K562 (cell line): ENCODE measurements at regions not wholly inside any gene's neighbourhood (a gene's known extent, or its start where the extent isn't known, plus 50 kb on each side); places are given as distances from the start of the nearest gene placed in this dataset.

Source experiments
- ATAC-seq: fragments of 200-7000 bp; cut with Tn5 transposase; 3 replicates; pipeline ENCODE4 v1.9.1; 2020; ENCODE audit warnings: moderate library complexity
- BruUV-seq: library from RNA; stranded (reverse); fragments of 400-500 nt; replicated peaks from 2 replicates; lab custom pipeline; 2021; lab: Mats Ljungman, UMichigan
- CTCF ChIA-PET: fragments of 300-600 bp; formaldehyde crosslinking; extraction: SDS; loops from one replicate; lab custom pipeline; 2021; ENCODE audit warnings: low intra/inter-chr PET ratio; lab: Yijun Ruan, JAX
- POLR2A ChIA-PET: fragments of 300-600, 350-650 bp; sonication (Branson Sonifier 250); formaldehyde crosslinking; extraction: SDS; loops from one replicate; lab custom pipeline; 2021; ENCODE audit warnings: antibody characterized with exemption, inconsistent platforms; lab: Yijun Ruan, JAX
- DNase-seq, 4 experiments: peaks; one replicate each; pipeline versions ENCODE4 v3.0.0 to v3.0.0-alpha.2; 2011 to 2018; ENCODE audit warnings: low spot score in 3 of 4, mixed read lengths in 3 of 4; ENCODE audit errors: extremely low read depth in 1 of 4
- FAIRE-seq: peaks from 2 replicates; lab custom pipeline; 2011; peaks lifted over from hg19 to GRCh38; lab: Jason Lieb, UNC
- H2AFZ ChIP-seq: 2 replicates; pipeline ENCODE4 v1.6.0; 2011; ENCODE audit warnings: low read depth, low read length, control low read depth, inconsistent platforms
- H3K27ac ChIP-seq: fragments of 200-600 bp; 3 replicates; pipeline ENCODE4 v1.8.0; 2011; ENCODE audit warnings: low read depth, mild to moderate bottlenecking, control low read depth, inconsistent platforms, low read length, moderate library complexity, mixed read lengths; ENCODE audit errors: extremely low read depth
- H3K27me3 ChIP-seq, 2 experiments: fragments of 300-600 bp in 1 of 2; 2 replicates in 1 of 2; 3 replicates in 1 of 2; pipeline versions ENCODE4 v1.6.0 to v1.8.0; 2011; ENCODE audit warnings: inconsistent platforms in 2 of 2, low read length in 2 of 2, mild to moderate bottlenecking in 1 of 2, mixed read lengths in 1 of 2, moderate library complexity in 1 of 2; ENCODE audit not compliant: control insufficient read depth in 2 of 2, insufficient read depth in 2 of 2
- H3K36me3 ChIP-seq: fragments of 300-600 bp; 3 replicates; pipeline ENCODE4 v1.8.0; 2011; ENCODE audit warnings: mild to moderate bottlenecking, low read length, inconsistent platforms; ENCODE audit not compliant: control insufficient read depth, insufficient read depth
- H3K4me1 ChIP-seq, 2 experiments: fragments of 200-600 bp in 1 of 2; replicated peaks in 1 of 2; 2 replicates in 1 of 2; 3 replicates in 1 of 2; pipeline versions ENCODE4 v1.5.1 to v1.8.0; 2011; ENCODE audit warnings: inconsistent platforms in 2 of 2, low read length in 2 of 2, mild to moderate bottlenecking in 1 of 2, mixed read lengths in 1 of 2, moderate library complexity in 1 of 2; ENCODE audit not compliant: control insufficient read depth in 2 of 2, insufficient read depth in 2 of 2
- H3K4me2 ChIP-seq: 2 replicates; pipeline ENCODE4 v1.6.1; 2011; ENCODE audit warnings: low read length, control low read depth, inconsistent platforms, mixed read lengths; ENCODE audit not compliant: insufficient read depth
- H3K4me3 ChIP-seq: fragments of 200-600 bp; sonication (generic), shearing (Covaris generic); 2 replicates; pipeline ENCODE4 v1.5.1; 2016; ENCODE audit warnings: control low read depth, inconsistent platforms
- H3K79me2 ChIP-seq: fragments of 200-600 bp; 3 replicates; pipeline ENCODE4 v1.8.0; 2011; ENCODE audit warnings: low read length, inconsistent platforms; ENCODE audit not compliant: control insufficient read depth, insufficient read depth
- H3K9ac ChIP-seq, 2 experiments: 2 replicates each; pipeline versions ENCODE4 v1.6.0 to v1.6.1; 2011; ENCODE audit warnings: low read depth in 2 of 2, low read length in 2 of 2, control low read depth in 1 of 2, inconsistent platforms in 1 of 2, mild to moderate bottlenecking in 1 of 2, mixed read lengths in 1 of 2; ENCODE audit not compliant: insufficient read depth in 1 of 2
- H3K9me1 ChIP-seq: one replicate; pipeline ENCODE4 v1.6.0; 2011; ENCODE audit warnings: inconsistent platforms, mild to moderate bottlenecking, low read length, moderate library complexity; ENCODE audit not compliant: control insufficient read depth, insufficient read depth
- H3K9me3 ChIP-seq: replicated peaks from 2 replicates; pipeline ENCODE4 v1.5.1; 2011; ENCODE audit warnings: low read depth, low read length, inconsistent platforms; ENCODE audit not compliant: control insufficient read depth, insufficient read depth
- H4K20me1 ChIP-seq: replicated peaks from 2 replicates; pipeline ENCODE4 v1.6.1; 2011; ENCODE audit warnings: low read length, inconsistent platforms, mixed read lengths; ENCODE audit not compliant: control insufficient read depth, insufficient read depth
- CTCF ChIP-seq, 3 experiments: IDR thresholded peaks in 2 of 3; conservative IDR thresholded peaks in 1 of 3; 2 replicates each; pipeline ENCODE4 v1.5.1; 2011 to 2012; ENCODE audit warnings: low read length in 3 of 3, mild to moderate bottlenecking in 3 of 3, control low read depth in 2 of 3, improper control_type of control experiment in 1 of 3, inconsistent platforms in 1 of 3, low read depth in 1 of 3, mixed read lengths in 1 of 3, moderate library complexity in 1 of 3; ENCODE audit not compliant: insufficient read depth in 2 of 3
- DEAF1 ChIP-seq: fragments of 450-650 bp; formaldehyde crosslinking; IDR thresholded peaks from 2 replicates; pipeline ENCODE4 v1.4.0; 2020; ENCODE audit warnings: mild to moderate bottlenecking, moderate library complexity
- MAFG ChIP-seq: fragments of 450-650 bp; conservative IDR thresholded peaks from 2 replicates; pipeline ENCODE4 v1.6.1; 2016; ENCODE audit warnings: missing genetic modification characterization, missing compliant biosample characterization
- RAD21 ChIP-seq, 2 experiments: fragments of 250-450 bp in 1 of 2; fragments of 450-650 bp in 1 of 2; sonication (Bioruptor Pico) in 1 of 2; formaldehyde crosslinking in 1 of 2; IDR thresholded peaks in 1 of 2; conservative IDR thresholded peaks in 1 of 2; 2 replicates each; pipeline versions ENCODE4 v1.4.0 to v1.8.0; 2020 to 2022; ENCODE audit warnings: mild to moderate bottlenecking in 2 of 2, moderate library complexity in 1 of 2
- REST ChIP-seq, 2 experiments: fragments of 450-650 bp; formaldehyde crosslinking in 1 of 2; IDR thresholded peaks; 2 replicates each; pipeline versions ENCODE4 v1.4.0 to v1.6.1; 2014 to 2020; ENCODE audit warnings: mild to moderate bottlenecking in 2 of 2, borderline replicate concordance in 1 of 2, low read depth in 1 of 2
- SMC3 ChIP-seq: conservative IDR thresholded peaks from 2 replicates; pipeline ENCODE4 v1.6.1; 2011; ENCODE audit warnings: low read depth, low read length, improper control_type of control experiment; ENCODE audit not compliant: insufficient read depth
- ZNF197 ChIP-seq: fragments of 200-800 bp; sonication (Bioruptor generic); IDR thresholded peaks from 2 replicates; pipeline ENCODE4 v1.6.1; 2016; ENCODE audit warnings: low read depth, missing genetic modification characterization, missing compliant biosample characterization
- ZNF217 ChIP-seq: sonication (generic); formaldehyde crosslinking; IDR thresholded peaks from 2 replicates; pipeline ENCODE4 v1.8.0; 2022; ENCODE audit warnings: mild to moderate bottlenecking, missing genetic modification reagents
- in situ Hi-C: fragments of 300-500 bp; cut with MboI; formaldehyde crosslinking; loops from 4 replicates; pipeline ENCODE4 v1.15.0; 2018; ENCODE audit warnings: inconsistent platforms, mixed read lengths
- intact Hi-C: fragments of 100-400 bp; cut with micrococcal nuclease; formaldehyde crosslinking; loops from 2 replicates; pipeline ENCODE4 v1.14.2; 2022

GRCh38 chr3:98994128-98994762 is 92.8 kb upstream of the DCBLD2 start:
- FAIRE-seq (no peak), DNase-seq (peak in 2 of 4 experiments; percentile 7 to 23), ATAC-seq (no peak)
- no peaks in the 10 kb centered on the region; a peak in 1 of 5 replicates for H3K4me1 ChIP-seq
- H3K27ac ChIP-seq, result no peak overlapping the region
- no peaks in the 10 kb centered on the region for H3K79me2 ChIP-seq
- intact Hi-C loops (loop anchor here (2.0 to 10.0 kb wide), 4 partner anchors 169 to 959 kb away; partner anchors contain the start of gene GABRR3), in situ Hi-C loops (loop anchor here (5.0 kb wide), 1 partner anchor 182 kb away; no protein-coding TSS in a partner anchor)
- no peak for TF ChIP-seq ZNF217 (CRISPR knock-in tag)
- TF ChIP-seq CTCF (IDR thresholded peaks at IDR 0.05 in 2 of 3, conservative IDR thresholded peaks at IDR 0.05 in 1 of 3; ENCODE audit: insufficient read depth in 2 of 3, low read depth in 1 of 3, low read length in 3 of 3), result peak; percentile 31 to 60 (median 38); a peak in 4 of 6 replicates
- no peak for TF ChIP-seq ZNF197 (CRISPR knock-in tag)
- peak; percentile 62 for TF ChIP-seq DEAF1
- no peak for TF ChIP-seq MAFG (tag)
- peak; percentile 41 for TF ChIP-seq SMC3
- TF ChIP-seq RAD21 (CRISPR knock-in tag; conservative IDR thresholded peaks at IDR 0.05 in 1 of 2, IDR thresholded peaks at IDR 0.05 in 1 of 2), result peak; percentile 66 to 79
- peak; percentile 62; the same call in 1 of the 2 replicates for TF ChIP-seq REST (IDR thresholded peaks at IDR 0.05; ENCODE audit: borderline replicate concordance)
- TF ChIP-seq REST (CRISPR knock-in tag; IDR thresholded peaks at IDR 0.05; ENCODE audit: low read depth), result no peak
- no peak overlapping the region for H3K4me3 ChIP-seq
- H4K20me1 ChIP-seq, result no peaks in the 10 kb centered on the region
- no peaks in the 10 kb centered on the region for H3K9me3 ChIP-seq
- CTCF ChIA-PET, result interaction anchor here (1.1 to 2.9 kb wide), 4 partner anchors 170 to 955 kb away, joined by 3 to 19 read pairs (median 4); no protein-coding TSS in a partner anchor
- no peak overlapping the region for H3K9ac ChIP-seq
- no peaks in the 10 kb centered on the region for H3K27me3 ChIP-seq
- no peak overlapping the region for H2AFZ ChIP-seq
- BruUV-seq, result no TSS peak
- no peak overlapping the region for H3K4me2 ChIP-seq
- POLR2A ChIA-PET, result no interaction called here
- H3K9me1 ChIP-seq, result no peaks in the 10 kb centered on the region
- H3K36me3 ChIP-seq, result no peaks in the 10 kb centered on the region
